ENCODE measurements at regions not wholly inside any gene's neighbourhood (a gene's known extent, or its start where the extent isn't known, plus 50 kb on each side); places are given as distances from the start of the nearest gene placed in this dataset.

DNA sequence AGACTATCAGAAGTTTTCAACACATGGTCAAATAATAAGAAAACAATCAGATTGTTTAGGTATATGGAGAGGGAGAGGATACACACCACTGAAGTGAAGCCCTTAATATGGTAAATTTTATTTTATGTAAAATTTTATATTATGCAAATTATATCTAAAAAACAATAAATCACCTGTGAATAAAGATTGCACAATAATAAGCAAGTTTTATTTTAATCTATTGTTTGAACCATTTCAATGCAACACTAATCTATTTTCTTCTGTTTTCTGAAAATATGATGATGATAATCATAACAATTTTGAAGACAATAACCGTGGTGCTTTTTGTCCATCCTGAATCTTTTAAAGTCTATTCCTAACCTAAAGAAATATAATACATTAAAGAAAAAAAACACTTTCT is 1473.5 kb upstream of the TENM4 start:
- DNase-seq (ENCODE audit: insufficient read length, low spot score) (no peak), FAIRE-seq (no peak)
- TF ChIP-seq, protein P1, sequence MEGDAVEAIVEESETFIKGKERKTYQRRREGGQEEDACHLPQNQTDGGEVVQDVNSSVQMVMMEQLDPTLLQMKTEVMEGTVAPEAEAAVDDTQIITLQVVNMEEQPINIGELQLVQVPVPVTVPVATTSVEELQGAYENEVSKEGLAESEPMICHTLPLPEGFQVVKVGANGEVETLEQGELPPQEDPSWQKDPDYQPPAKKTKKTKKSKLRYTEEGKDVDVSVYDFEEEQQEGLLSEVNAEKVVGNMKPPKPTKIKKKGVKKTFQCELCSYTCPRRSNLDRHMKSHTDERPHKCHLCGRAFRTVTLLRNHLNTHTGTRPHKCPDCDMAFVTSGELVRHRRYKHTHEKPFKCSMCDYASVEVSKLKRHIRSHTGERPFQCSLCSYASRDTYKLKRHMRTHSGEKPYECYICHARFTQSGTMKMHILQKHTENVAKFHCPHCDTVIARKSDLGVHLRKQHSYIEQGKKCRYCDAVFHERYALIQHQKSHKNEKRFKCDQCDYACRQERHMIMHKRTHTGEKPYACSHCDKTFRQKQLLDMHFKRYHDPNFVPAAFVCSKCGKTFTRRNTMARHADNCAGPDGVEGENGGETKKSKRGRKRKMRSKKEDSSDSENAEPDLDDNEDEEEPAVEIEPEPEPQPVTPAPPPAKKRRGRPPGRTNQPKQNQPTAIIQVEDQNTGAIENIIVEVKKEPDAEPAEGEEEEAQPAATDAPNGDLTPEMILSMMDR (IDR thresholded peaks at IDR 0.05; ENCODE audit: insufficient read depth, missing control alignments), result no peak

DNA sequence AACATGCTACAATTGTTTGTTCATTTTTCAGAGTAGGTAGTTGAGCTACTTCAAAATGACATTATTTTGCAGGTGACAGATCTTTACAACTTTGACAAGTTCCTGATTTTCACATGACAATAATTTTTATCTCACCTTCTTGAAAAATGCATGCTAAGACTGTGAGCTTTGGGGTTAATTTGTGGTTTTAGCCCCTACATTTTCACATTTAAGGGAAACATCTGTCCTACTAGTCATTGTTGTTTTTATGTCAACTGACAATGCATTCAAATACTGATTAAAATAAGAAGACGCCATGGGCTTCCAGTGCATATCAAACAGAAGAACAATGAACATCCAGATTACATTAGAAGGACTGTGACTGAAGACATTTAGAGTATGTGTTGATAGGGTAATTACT is 1470.8 kb upstream of the TENM4 start:
- DNase-seq (ENCODE audit: insufficient read length, low spot score), result no peak
- TF ChIP-seq, protein P1 (IDR thresholded peaks at IDR 0.05; ENCODE audit: insufficient read depth, missing control alignments), result no peak
- no peak for FAIRE-seq

DNA sequence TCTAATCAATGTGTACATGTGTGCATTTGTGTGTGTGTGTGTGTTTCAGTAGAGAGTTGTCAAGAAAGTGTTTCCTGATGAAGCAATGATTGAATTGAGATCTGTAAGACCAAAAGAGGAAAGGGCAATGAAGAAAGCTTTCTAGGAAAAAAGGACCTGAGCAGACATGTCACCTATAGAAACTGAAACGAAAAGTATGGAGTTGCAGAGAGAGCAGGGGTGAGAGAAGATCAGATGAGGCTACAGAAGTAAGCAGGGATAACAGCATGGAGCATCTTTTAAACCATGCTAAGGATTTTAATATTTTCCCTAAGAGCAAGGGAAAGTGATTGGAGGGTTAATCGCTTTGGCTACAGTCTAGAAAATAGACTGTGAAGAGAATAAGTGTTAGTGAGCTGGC is 1459.4 kb upstream of the TENM4 start:
- TF ChIP-seq, protein P1 (IDR thresholded peaks at IDR 0.05; ENCODE audit: insufficient read depth, missing control alignments), result no peak
- no peak for DNase-seq (ENCODE audit: insufficient read length, low spot score)
- no peak for FAIRE-seq

DNA sequence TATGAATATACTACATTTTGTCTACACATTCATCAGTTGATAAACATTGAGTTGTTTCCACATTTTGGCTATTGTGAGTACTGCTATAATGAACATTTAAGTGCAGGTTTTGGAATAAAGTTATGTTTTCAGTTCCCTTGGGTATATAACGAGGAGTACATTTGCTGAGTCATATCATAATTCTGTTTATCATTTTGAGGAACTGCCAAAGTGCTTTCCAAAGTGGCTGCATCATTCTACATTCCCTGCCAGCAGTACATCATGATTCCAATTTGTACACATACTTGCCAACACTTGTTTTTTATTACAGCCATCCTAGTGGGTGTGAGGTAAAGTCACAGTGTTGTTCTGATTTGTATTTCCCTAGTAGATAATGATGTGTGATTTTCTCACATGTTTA is 1458.6 kb upstream of the TENM4 start:
- FAIRE-seq, result no peak
- DNase-seq (ENCODE audit: insufficient read length, low spot score), result no peak
- TF ChIP-seq, protein P1 (IDR thresholded peaks at IDR 0.05; ENCODE audit: insufficient read depth, missing control alignments), result no peak

DNA sequence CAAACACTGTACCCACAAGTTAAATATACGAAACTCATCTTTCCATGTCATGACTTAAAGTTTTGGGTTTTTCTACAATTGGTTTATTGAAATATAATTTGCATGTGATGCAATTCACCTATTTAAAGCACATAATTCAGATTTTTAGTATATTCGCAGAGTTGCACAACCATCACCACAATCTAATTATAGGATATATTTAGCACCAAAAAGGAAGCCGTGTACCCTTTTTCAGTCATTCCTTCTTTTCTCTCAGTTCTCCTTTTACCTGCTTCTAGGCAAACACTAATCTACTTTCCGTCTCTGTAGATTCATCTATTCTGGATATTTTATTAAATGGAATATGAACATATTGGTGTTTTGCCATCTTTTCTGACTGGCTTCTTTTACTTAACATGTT is 1458.1 kb upstream of the TENM4 start:
- TF ChIP-seq, protein P1 (IDR thresholded peaks at IDR 0.05; ENCODE audit: insufficient read depth, missing control alignments), result no peak
- FAIRE-seq (no peak), DNase-seq (ENCODE audit: insufficient read length, low spot score) (no peak)

DNA sequence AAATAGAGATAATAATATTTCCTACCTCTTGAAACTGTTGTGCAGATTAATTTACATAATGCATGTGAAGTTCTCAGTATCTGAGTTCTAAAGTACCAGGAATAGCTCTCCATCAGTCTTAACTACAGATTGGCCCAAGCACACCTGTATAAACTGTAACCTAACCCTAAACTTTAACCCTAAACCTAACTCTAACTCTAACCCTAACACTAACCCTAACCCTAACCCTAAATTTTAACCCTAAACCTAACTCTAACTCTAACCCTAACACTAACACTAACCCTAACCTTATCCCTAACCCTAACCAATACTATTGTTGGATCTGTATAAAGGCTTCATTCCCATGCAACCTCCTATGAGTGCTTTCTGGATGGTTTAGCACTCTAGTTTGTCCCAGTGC is 1445.9 kb upstream of the TENM4 start:
- no peak for FAIRE-seq
- TF ChIP-seq, protein P1 (IDR thresholded peaks at IDR 0.05; ENCODE audit: insufficient read depth, missing control alignments), result no peak
- no peak for DNase-seq (ENCODE audit: insufficient read length, low spot score)

DNA sequence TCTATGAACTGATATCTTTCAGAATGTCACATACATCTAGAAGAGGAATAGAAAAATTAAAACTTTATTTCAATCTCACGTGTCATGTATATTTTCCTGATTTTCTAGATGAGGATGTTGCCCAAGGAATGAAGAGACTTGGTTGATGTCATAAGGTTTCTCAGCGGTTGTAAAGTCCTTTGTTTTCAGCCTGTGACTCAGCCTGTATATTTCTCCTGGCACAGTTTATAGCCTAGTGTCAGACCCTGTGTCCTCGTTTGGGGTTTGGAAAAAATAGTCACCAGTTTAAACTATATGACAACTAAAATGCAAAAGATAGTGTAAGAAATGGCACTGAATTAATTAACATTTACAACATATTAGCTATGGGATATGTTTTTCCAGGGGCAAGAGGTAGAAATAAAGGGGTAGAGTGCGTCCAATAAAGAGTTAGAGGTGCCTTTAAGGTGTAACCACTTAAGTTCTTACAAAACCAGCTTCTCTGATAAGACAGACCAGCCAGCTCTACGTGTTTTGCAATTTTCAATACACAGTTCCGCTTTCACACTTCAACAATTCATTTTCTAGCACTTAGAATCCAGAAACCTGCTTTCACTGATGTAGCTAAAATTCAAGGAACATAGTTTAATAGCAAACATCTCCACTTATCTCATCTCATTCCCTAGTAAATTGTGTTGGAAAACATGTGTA is 1432.6 kb upstream of the TENM4 start:
- DNase-seq (ENCODE audit: insufficient read length, low spot score) (no peak), FAIRE-seq (no peak)
- TF ChIP-seq, protein P1 (IDR thresholded peaks at IDR 0.05; ENCODE audit: insufficient read depth, missing control alignments), result no peak
